NOMO-1 treated with DMSO at 0.1 percent for 48 hours (cell line): ENCODE measurements at regions not wholly inside any gene's neighbourhood (a gene's known extent, or its start where the extent isn't known, plus 50 kb on each side); places are given as distances from the start of the nearest gene placed in this dataset.

ENCODE experiments used
- DNase-seq: peaks from one replicate; lab custom pipeline; 2025; ENCODE audit not compliant: unreplicated experiment; lab: John Stamatoyannopoulos, UW

DNA sequence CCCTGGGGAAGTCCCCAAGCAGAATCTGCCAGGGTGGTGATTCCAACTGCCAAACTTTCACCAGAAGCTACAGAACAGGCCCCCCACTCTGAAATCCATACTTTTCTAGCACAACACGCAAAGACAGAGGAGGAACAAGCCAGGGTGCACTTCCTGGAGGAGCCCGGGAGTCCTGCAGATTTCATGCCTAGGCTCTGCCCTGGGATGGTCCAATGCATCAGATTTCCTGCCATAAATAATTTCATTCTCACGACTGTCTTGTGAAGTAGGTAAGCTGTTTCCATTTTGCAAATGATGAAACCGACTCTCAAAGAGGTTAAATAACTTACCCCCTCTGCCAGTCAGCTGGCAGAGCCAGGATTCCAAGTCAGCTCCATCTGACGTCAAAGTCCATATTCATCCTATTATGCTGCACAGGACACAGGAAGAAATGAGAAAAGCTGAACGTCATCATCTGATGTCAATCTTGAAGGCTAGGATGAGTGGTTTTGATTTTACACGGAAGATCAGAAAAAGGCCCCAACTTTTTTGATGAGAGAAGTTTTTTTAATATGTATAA is 134.8 kb upstream of the IGF1R start:
- DNase-seq, result no peak

DNA sequence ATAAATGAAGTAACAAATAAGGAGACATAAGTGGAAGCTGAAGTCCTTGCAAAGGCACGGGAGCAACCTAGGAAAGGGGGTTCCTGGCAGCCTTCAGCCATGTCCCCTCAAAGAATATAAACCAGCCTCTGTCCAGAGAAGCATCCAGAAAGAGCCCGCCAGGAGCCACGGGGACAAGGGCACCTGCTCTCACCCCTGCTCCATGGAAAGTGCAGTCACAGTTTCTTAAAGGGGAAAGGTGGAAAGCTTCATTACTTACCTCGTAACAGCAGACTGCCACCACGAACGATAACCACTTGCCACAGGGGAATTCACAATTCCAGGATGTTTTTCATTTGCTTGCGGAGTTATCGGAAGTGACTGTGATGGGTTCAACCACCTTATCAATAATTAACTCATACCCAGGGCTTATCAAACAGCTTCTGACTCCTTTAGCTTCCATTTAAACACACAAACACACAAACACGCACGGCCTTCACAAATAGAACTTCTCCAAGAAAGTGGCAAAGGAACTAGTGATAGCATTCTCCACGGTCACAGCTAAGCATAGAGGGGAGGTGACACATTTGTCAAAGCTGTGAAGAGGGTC is 134.2 kb upstream of the IGF1R start:
- no peak for DNase-seq

DNA sequence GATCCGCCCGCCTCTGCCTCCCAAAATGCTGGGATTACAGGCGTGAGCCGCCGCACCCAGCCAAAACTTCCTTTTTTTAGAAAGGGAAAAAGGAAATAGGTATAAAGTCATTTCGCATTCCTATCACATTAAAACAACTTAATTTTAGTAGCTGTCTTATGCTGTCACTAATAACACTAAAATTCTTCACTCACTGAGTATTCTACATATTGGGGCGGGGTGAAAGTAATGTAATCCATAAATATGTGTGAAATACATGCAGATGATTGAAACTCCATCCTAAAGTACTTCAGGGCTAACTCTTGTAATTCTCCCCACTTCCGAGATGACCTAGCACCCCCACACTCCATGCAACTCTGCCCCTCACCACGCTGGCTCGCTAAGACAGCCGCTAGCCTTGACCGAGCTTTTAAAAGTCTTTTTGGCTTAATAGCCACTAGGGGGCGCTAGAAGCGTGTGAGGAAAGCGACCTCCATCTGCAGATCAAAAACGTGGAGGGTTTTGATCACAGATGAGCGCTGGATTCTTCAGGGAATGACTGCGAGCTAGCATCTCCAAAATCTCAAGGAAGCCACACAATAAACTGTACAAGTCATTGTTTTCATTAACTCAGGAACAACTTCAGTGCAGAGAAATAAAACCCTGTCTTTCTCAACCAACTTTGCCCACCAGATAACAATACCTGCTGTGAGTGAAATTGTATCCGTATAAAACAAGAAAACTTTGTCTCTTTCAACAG is 129.3 kb upstream of the IGF1R start:
- peak; percentile 63 for DNase-seq

DNA sequence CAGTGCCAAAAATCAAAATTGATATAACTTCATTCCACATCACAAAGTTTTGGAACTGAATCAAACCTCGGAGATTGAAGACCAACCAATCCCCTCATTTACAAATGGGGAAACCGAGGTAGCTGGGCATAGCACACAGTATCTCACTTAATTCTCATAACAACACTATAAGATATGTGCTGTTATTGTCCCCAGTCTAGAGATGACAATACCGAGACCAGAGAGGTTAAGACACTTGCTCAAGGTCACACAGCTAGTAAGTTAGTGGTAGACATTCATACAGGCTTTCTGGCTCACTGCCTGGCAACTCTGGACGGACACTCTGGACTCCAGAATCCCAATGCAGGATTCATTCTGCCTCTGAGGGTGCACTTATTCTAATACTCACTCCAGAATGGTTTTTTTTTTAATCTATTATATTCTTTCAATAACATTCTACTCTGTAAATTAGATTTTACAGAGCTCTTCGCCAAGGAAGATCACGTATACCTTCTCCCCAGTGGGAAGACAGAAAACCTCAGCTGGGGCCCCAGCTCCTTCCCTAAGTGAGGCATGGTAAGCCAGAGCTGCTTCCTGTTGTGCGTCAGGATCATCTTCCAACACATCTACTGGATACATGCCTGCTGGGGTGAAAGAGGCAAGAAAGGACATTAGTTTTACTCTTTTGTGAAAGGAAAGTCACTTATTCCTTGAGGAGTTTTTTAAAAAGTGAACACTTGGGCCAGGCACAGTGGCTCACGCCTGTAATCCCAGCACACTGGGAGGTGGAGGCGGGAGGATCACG is 128.4 kb upstream of the IGF1R start:
- no peak for DNase-seq

DNA sequence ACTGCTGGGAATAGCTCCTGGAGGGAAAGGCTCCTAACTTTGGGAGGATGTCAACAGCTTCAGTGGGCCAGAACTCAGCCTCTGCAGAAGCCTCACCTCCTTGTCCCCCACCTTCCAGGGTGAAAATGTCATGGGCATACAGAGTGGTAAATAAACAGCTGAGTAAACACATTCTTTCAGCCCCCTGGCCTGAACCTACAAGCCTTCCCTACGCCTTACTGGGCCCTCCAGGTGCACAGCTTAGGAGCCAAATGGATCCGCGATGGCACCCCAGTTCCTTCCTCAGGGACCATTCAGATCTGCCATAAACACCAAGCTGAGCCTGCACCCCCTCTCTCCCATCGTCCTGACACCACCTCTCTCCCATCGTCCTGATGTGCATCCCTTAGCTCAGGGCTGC is 126.2 kb upstream of the IGF1R start:
- no peak for DNase-seq

DNA sequence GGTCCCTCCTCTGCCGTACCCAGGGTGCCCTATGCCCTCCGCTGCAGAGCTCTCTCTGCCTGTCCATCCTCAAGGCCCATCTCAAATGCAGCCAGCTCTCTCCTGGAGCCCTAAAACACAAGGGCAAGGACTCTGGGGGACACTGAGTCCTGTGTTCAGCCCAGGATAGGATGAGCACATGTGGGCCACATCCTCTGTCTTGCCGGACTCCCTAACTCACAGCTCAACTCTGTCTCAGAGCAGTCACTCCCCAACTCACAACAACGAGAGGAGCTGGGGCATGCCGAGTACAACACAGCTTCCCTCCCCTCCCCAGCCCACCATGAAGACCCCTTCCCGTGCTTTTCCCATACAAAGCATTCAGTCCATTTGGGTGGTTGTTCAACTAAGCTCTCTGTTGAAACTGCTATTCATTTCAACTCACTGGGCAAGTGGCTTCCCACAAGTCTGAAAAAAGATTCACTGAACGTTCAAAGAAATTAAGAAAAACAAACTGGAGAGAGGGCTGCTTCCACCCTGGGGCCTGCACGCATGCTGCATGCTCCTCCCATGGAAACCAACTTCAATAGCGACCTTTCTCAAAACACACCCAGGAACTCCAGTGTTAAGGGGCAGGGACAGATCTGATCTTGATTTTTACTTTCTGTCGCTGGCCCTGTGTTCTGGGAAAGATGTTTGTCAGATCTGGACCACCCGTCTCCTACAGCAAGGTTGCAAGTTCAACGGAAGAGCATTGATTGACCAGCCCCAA is 124.3 kb upstream of the IGF1R start:
- no peak for DNase-seq

- DNase-seq, result no peak
Observed at GRCh38 chr15:98524838-98525660, 123.3 kb upstream of the IGF1R start.

- DNase-seq, result no peak
Observed at GRCh38 chr15:98525661-98526001, 122.7 kb upstream of the IGF1R start.

DNA sequence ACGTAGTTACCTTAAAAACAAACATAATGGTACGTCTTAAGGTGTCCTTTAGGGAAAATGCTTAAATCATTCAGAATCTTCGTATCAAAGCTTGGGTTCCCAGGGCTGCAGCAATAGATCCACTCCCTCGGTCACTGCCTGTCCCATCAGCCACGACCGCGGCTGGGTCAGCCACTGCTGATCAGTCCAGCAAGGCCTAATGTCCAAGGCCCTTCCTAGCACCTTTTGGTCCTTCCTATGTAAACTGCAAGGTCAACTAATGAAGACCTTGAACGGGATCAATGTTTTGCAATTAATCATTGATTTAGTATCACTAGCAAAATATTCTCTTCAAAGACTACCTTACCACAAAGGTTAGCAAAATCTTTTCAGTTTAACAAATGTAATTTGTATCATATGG is 122.2 kb upstream of the IGF1R start:
- DNase-seq, result no peak

GRCh38 chr15:98528046-98528725 is 120.2 kb upstream of the IGF1R start:
- no peak for DNase-seq

- no peak for DNase-seq
Observed at GRCh38 chr15:98529205-98530145, 118.9 kb upstream of the IGF1R start.

- no peak for DNase-seq
Observed at GRCh38 chr15:98530570-98530969, 117.8 kb upstream of the IGF1R start.

DNA sequence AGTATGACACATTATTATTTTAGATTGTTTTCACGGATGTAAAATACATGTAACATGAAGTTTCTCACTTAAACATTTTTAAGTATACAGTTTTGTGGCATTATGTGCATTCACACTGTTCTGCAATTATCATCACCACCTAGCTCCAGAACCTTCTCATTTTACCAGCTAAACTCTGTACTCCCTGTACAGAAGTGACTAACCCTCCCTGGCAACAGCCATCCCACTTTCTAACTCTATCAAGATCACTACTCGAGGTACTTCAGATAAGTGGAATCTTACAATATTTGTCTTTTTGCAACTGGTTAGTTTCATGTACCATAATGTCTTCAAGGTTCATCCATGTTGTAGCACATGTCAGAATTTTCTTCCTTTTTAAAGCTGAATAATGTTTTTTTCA is 116.3 kb upstream of the IGF1R start:
- DNase-seq, result no peak

- DNase-seq, result no peak
Observed at GRCh38 chr15:98536976-98537375, 111.4 kb upstream of the IGF1R start.

GRCh38 chr15:98537516-98538060 is 110.8 kb upstream of the IGF1R start:
- no peak for DNase-seq

DNA sequence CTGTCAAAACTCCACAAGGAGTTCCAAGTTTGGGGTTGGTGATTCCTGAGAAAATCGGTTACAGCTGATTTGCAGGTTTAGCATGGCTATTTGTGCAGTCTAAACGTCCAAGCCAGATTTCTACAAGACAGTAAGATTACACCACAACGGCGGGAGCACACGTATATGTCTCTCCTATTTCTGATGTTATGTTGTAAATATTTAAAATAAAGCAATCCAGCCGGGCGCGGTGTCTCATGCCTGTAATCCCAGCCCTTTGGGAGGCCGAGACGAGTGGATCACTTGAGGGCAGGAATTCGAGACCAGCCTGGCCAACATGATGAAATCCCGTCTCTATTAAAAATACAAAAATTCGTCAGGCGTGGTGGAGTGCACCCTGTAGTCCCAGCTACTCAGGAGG is 106.8 kb upstream of the IGF1R start:
- no peak for DNase-seq

- DNase-seq, result no peak
Observed at GRCh38 chr15:98543237-98543636, 105.1 kb upstream of the IGF1R start.

DNA sequence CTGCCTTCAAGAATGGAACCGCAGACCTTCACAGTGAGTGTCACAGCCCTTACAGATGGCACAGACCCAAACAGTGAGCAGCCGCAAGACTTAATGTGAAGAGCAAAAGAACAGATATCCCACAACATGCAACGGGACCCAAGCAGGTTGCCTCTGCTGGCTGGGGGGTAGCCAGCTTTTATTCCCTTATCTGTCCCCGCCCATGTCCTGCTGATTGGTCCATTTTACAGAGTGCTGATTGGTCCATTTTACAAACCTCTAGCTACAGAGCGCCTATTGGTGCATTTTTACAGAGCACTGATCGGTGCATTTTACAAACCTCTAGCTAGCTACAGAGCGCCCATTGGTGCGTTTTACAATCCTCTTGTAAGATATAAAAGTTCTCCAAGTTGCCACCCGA is 102.0 kb upstream of the IGF1R start:
- no peak for DNase-seq

GRCh38 chr15:98547275-98547674 is 101.1 kb upstream of the IGF1R start:
- no peak for DNase-seq
